K562 (cell line): ENCODE measurements at regions not wholly inside any gene's neighbourhood (a gene's known extent, or its start where the extent isn't known, plus 50 kb on each side); places are given as distances from the start of the nearest gene placed in this dataset.

Experiments
- ATAC-seq: fragments of 200-7000 bp; cut with Tn5 transposase; 3 replicates; pipeline ENCODE4 v1.9.1; 2020; ENCODE audit warnings: moderate library complexity
- BruUV-seq: library from RNA; stranded (reverse); fragments of 400-500 nt; replicated peaks from 2 replicates; lab custom pipeline; 2021; lab: Mats Ljungman, UMichigan
- CTCF ChIA-PET: fragments of 300-600 bp; formaldehyde crosslinking; extraction: SDS; loops from one replicate; lab custom pipeline; 2021; ENCODE audit warnings: low intra/inter-chr PET ratio; lab: Yijun Ruan, JAX
- POLR2A ChIA-PET: fragments of 300-600, 350-650 bp; sonication (Branson Sonifier 250); formaldehyde crosslinking; extraction: SDS; loops from one replicate; lab custom pipeline; 2021; ENCODE audit warnings: antibody characterized with exemption, inconsistent platforms; lab: Yijun Ruan, JAX
- DNase-seq, 4 experiments: peaks; one replicate each; pipeline versions ENCODE4 v3.0.0 to v3.0.0-alpha.2; 2011 to 2018; ENCODE audit warnings: low spot score in 3 of 4, mixed read lengths in 3 of 4; ENCODE audit errors: extremely low read depth in 1 of 4
- FAIRE-seq: peaks from 2 replicates; lab custom pipeline; 2011; peaks lifted over from hg19 to GRCh38; lab: Jason Lieb, UNC
- H2AFZ ChIP-seq: 2 replicates; pipeline ENCODE4 v1.6.0; 2011; ENCODE audit warnings: low read depth, low read length, control low read depth, inconsistent platforms
- H3K27ac ChIP-seq: fragments of 200-600 bp; 3 replicates; pipeline ENCODE4 v1.8.0; 2011; ENCODE audit warnings: low read depth, mild to moderate bottlenecking, control low read depth, inconsistent platforms, low read length, moderate library complexity, mixed read lengths; ENCODE audit errors: extremely low read depth
- H3K27me3 ChIP-seq, 2 experiments: fragments of 300-600 bp in 1 of 2; 2 replicates in 1 of 2; 3 replicates in 1 of 2; pipeline versions ENCODE4 v1.6.0 to v1.8.0; 2011; ENCODE audit warnings: inconsistent platforms in 2 of 2, low read length in 2 of 2, mild to moderate bottlenecking in 1 of 2, mixed read lengths in 1 of 2, moderate library complexity in 1 of 2; ENCODE audit not compliant: control insufficient read depth in 2 of 2, insufficient read depth in 2 of 2
- H3K36me3 ChIP-seq: fragments of 300-600 bp; 3 replicates; pipeline ENCODE4 v1.8.0; 2011; ENCODE audit warnings: mild to moderate bottlenecking, low read length, inconsistent platforms; ENCODE audit not compliant: control insufficient read depth, insufficient read depth
- H3K4me1 ChIP-seq, 2 experiments: fragments of 200-600 bp in 1 of 2; replicated peaks in 1 of 2; 2 replicates in 1 of 2; 3 replicates in 1 of 2; pipeline versions ENCODE4 v1.5.1 to v1.8.0; 2011; ENCODE audit warnings: inconsistent platforms in 2 of 2, low read length in 2 of 2, mild to moderate bottlenecking in 1 of 2, mixed read lengths in 1 of 2, moderate library complexity in 1 of 2; ENCODE audit not compliant: control insufficient read depth in 2 of 2, insufficient read depth in 2 of 2
- H3K4me2 ChIP-seq: 2 replicates; pipeline ENCODE4 v1.6.1; 2011; ENCODE audit warnings: low read length, control low read depth, inconsistent platforms, mixed read lengths; ENCODE audit not compliant: insufficient read depth
- H3K4me3 ChIP-seq: fragments of 200-600 bp; sonication (generic), shearing (Covaris generic); 2 replicates; pipeline ENCODE4 v1.5.1; 2016; ENCODE audit warnings: control low read depth, inconsistent platforms
- H3K79me2 ChIP-seq: fragments of 200-600 bp; 3 replicates; pipeline ENCODE4 v1.8.0; 2011; ENCODE audit warnings: low read length, inconsistent platforms; ENCODE audit not compliant: control insufficient read depth, insufficient read depth
- H3K9ac ChIP-seq, 2 experiments: 2 replicates each; pipeline versions ENCODE4 v1.6.0 to v1.6.1; 2011; ENCODE audit warnings: low read depth in 2 of 2, low read length in 2 of 2, control low read depth in 1 of 2, inconsistent platforms in 1 of 2, mild to moderate bottlenecking in 1 of 2, mixed read lengths in 1 of 2; ENCODE audit not compliant: insufficient read depth in 1 of 2
- H3K9me1 ChIP-seq: one replicate; pipeline ENCODE4 v1.6.0; 2011; ENCODE audit warnings: inconsistent platforms, mild to moderate bottlenecking, low read length, moderate library complexity; ENCODE audit not compliant: control insufficient read depth, insufficient read depth
- H3K9me3 ChIP-seq: replicated peaks from 2 replicates; pipeline ENCODE4 v1.5.1; 2011; ENCODE audit warnings: low read depth, low read length, inconsistent platforms; ENCODE audit not compliant: control insufficient read depth, insufficient read depth
- H4K20me1 ChIP-seq: replicated peaks from 2 replicates; pipeline ENCODE4 v1.6.1; 2011; ENCODE audit warnings: low read length, inconsistent platforms, mixed read lengths; ENCODE audit not compliant: control insufficient read depth, insufficient read depth
- BACH1 ChIP-seq: fragments of 200-800 bp; sonication (Bioruptor generic); IDR thresholded peaks from 2 replicates; pipeline ENCODE4 v1.6.1; 2016; ENCODE audit warnings: missing genetic modification characterization, missing compliant biosample characterization
- FOXK1 ChIP-seq: sonication (generic); formaldehyde crosslinking; IDR thresholded peaks from 2 replicates; pipeline ENCODE4 v1.8.0; 2022; ENCODE audit warnings: missing genetic modification reagents, mild to moderate bottlenecking, borderline replicate concordance
- GTF2A2 ChIP-seq: IDR thresholded peaks from 2 replicates; pipeline ENCODE4 v1.6.1; 2016; ENCODE audit warnings: mild to moderate bottlenecking, missing genetic modification characterization, missing compliant biosample characterization
- PHB ChIP-seq: fragments of 250-450 bp; sonication (Bioruptor Pico); IDR thresholded peaks from 2 replicates; pipeline ENCODE4 v1.5.0; 2021
- SRSF3 ChIP-seq: fragments of 200-400 bp; formaldehyde crosslinking; IDR thresholded peaks from 2 replicates; pipeline ENCODE4 v1.6.1; 2016; ENCODE audit warnings: mild to moderate bottlenecking, low read length, moderate library complexity; ENCODE audit not compliant: insufficient read depth
- TAF15 ChIP-seq: fragments of 200-400 bp; formaldehyde crosslinking; IDR thresholded peaks from 2 replicates; pipeline ENCODE4 v1.6.1; 2017; ENCODE audit warnings: mild to moderate bottlenecking, low read depth, low read length, moderate library complexity
- TAL1 ChIP-seq: fragments of 450-650 bp; IDR thresholded peaks from 2 replicates; pipeline ENCODE4 v1.6.1; 2016; ENCODE audit warnings: mild to moderate bottlenecking
- ZBTB1 ChIP-seq: sonication (generic); formaldehyde crosslinking; IDR thresholded peaks from 2 replicates; pipeline ENCODE4 v1.8.1; 2023; ENCODE audit warnings: missing genetic modification reagents, low read depth, mild to moderate bottlenecking, borderline replicate concordance
- ZNF224 ChIP-seq: sonication (generic); formaldehyde crosslinking; IDR thresholded peaks from 2 replicates; pipeline ENCODE4 v1.8.0; 2022; ENCODE audit warnings: mild to moderate bottlenecking, missing genetic modification reagents
- ZNF561 ChIP-seq: fragments of 450-650 bp; formaldehyde crosslinking; conservative IDR thresholded peaks from 2 replicates; pipeline ENCODE4 v1.4.0; 2020; ENCODE audit warnings: mild to moderate bottlenecking, moderate library complexity
- ZNF668 ChIP-seq: fragments of 250-450 bp; sonication (Bioruptor Pico); IDR thresholded peaks from 2 replicates; pipeline ENCODE4 v1.8.0; 2022; ENCODE audit warnings: mild to moderate bottlenecking, inconsistent platforms
- WGBS: fragments of 100-300 bp; shearing (Covaris generic); methylation state at CpG from one replicate; pipeline ENCODE4 v1.1.6; 2016; ENCODE audit warnings: low coverage, mixed read lengths; ENCODE audit not compliant: insufficient coverage; ENCODE audit errors: missing lambda C conversion rate; 5-methylcytosine and 5-hydroxymethylcytosine counted together
- in situ Hi-C: fragments of 300-500 bp; cut with MboI; formaldehyde crosslinking; loops from 4 replicates; pipeline ENCODE4 v1.15.0; 2018; ENCODE audit warnings: inconsistent platforms, mixed read lengths
- intact Hi-C: fragments of 100-400 bp; cut with micrococcal nuclease; formaldehyde crosslinking; loops from 2 replicates; pipeline ENCODE4 v1.14.2; 2022
- TF ChIP-seq, protein P1 (sequence below): fragments of 250-450 bp; sonication (Bioruptor Pico); IDR thresholded peaks from 2 replicates; pipeline ENCODE4 v1.9.0; 2021; ENCODE audit warnings: mild to moderate bottlenecking
- TF ChIP-seq, protein P2 (sequence below): fragments of 250-450 bp; sonication (Bioruptor Pico); IDR thresholded peaks from 2 replicates; pipeline ENCODE4 v1.4.0; 2020

DNA sequence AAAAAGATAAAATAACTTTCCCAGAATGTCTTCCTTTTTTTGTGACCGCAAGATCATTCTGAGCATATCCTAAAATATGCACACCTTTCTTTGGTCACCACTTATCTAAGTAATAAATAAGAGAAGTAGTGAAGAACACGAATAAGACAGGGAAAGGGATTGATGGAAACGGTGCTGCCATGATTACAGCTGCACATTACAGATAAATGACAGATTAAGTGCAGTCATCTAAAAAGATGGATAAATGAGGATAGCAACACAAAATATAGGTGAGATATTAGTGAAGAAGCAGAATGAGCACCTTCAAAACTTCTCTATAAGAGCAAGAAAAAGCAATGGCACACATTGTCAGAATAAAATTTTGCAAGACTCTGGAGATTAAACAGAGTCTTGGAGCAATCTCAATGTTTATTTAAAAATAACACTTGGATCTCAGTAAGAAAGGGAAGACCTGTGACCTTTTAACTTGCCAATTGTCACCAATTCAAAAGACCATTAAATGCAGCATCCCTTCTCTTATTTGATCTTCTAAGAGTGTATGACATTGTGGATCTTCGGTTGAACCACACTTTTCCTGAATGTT, 567.1 kb downstream of the KCNJ2 start:
- H3K9me3 ChIP-seq: no peaks in the 10 kb centered on the region
- no peaks in the 10 kb centered on the region for H3K4me1 ChIP-seq
- no peak overlapping the region for H3K4me3 ChIP-seq
- no peaks in the 10 kb centered on the region for H3K9me1 ChIP-seq
- H2AFZ ChIP-seq: no peak overlapping the region
- FAIRE-seq: no peak
- POLR2A ChIA-PET: no interaction called here
- H3K27ac ChIP-seq: no peak overlapping the region
- H3K4me2 ChIP-seq: no peak overlapping the region
- H3K27me3 ChIP-seq: no peaks in the 10 kb centered on the region
- no peaks in the 10 kb centered on the region for H4K20me1 ChIP-seq
- in situ Hi-C loops: no loop called here
- no TSS peak for BruUV-seq
- TF ChIP-seq, protein P1, sequence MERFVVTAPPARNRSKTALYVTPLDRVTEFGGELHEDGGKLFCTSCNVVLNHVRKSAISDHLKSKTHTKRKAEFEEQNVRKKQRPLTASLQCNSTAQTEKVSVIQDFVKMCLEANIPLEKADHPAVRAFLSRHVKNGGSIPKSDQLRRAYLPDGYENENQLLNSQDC (CRISPR knock-in tag): no peak
- TF ChIP-seq, protein P2, sequence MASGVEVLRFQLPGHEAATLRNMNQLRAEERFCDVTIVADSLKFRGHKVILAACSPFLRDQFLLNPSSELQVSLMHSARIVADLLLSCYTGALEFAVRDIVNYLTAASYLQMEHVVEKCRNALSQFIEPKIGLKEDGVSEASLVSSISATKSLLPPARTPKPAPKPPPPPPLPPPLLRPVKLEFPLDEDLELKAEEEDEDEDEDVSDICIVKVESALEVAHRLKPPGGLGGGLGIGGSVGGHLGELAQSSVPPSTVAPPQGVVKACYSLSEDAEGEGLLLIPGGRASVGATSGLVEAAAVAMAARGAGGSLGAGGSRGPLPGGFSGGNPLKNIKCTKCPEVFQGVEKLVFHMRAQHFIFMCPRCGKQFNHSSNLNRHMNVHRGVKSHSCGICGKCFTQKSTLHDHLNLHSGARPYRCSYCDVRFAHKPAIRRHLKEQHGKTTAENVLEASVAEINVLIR: no peak
- TF ChIP-seq GTF2A2 (tag): no peak
- TF ChIP-seq PHB (CRISPR knock-in tag): no peak
- no peak for TF ChIP-seq ZNF561 (CRISPR knock-in tag)
- TF ChIP-seq SRSF3: no peak
- no peak for TF ChIP-seq ZBTB1 (CRISPR knock-in tag)
- no peak for TF ChIP-seq ZNF224
- TF ChIP-seq TAF15: no peak
- TF ChIP-seq BACH1 (tag): no peak
- TF ChIP-seq TAL1: no peak
- TF ChIP-seq FOXK1 (CRISPR knock-in tag): no peak
- no peak for TF ChIP-seq ZNF668 (CRISPR knock-in tag)
- TF ChIP-seq, all 486 proteins: peak for 0
- H3K79me2 ChIP-seq: no peaks in the 10 kb centered on the region
- CTCF ChIA-PET: no interaction called here
- ATAC-seq: no peak
- WGBS: 2% methylated on average over 4 of the region's 4 CpGs
- intact Hi-C loops: no loop called here
- DNase-seq: no peak
- no peak overlapping the region for H3K9ac ChIP-seq
- H3K36me3 ChIP-seq: no peaks in the 10 kb centered on the region
